Neural progenitor cell (in vitro differentiated cells): ENCODE measurements at regions not wholly inside any gene's neighbourhood (a gene's known extent, or its start where the extent isn't known, plus 50 kb on each side); places are given as distances from the start of the nearest gene placed in this dataset.
A peak's percentile ranks its signal among the peaks of the same experiment; 100 is the strongest.

Experiments used
- DNase-seq: peaks from one replicate; pipeline ENCODE4 v3.0.0-alpha.2; 2016; ENCODE audit warnings: low spot score
- H2AFZ ChIP-seq: fragments of 200-600 bp; sonication (generic); replicated peaks from 2 replicates; pipeline ENCODE4 v1.6.1; 2016; ENCODE audit warnings: antibody characterized with exemption
- H3F3A ChIP-seq: fragments of 200-600 bp; sonication (generic); 2 replicates; pipeline ENCODE4 v1.6.1; 2016; ENCODE audit warnings: antibody characterized with exemption, low read depth
- H3K27ac ChIP-seq: fragments of 200-600 bp; sonication (generic); 2 replicates; pipeline ENCODE4 v1.5.1; 2016; ENCODE audit warnings: mild to moderate bottlenecking
- H3K27me3 ChIP-seq: fragments of 200-600 bp; sonication (generic); 2 replicates; pipeline ENCODE4 v1.6.1; 2016; ENCODE audit warnings: mild to moderate bottlenecking, moderate library complexity
- H3K36me3 ChIP-seq: fragments of 200-600 bp; sonication (generic); 2 replicates; pipeline ENCODE4 v1.5.1; 2016
- H3K4me1 ChIP-seq: fragments of 200-600 bp; sonication (generic); 2 replicates; pipeline ENCODE4 v1.6.1; 2016; ENCODE audit warnings: mixed run types
- H3K4me2 ChIP-seq: fragments of 200-600 bp; sonication (generic); 2 replicates; pipeline ENCODE4 v1.6.1; 2016
- H3K4me3 ChIP-seq: fragments of 200-600 bp; sonication (generic); 2 replicates; pipeline ENCODE4 v1.5.1; 2016
- H3K79me2 ChIP-seq: fragments of 200-600 bp; sonication (generic); 2 replicates; pipeline ENCODE4 v1.6.1; 2016; ENCODE audit warnings: low read depth
- H3K9ac ChIP-seq: fragments of 200-600 bp; sonication (generic); 2 replicates; pipeline ENCODE4 v1.6.1; 2016
- H3K9me3 ChIP-seq: fragments of 200-600 bp; sonication (generic); 2 replicates; pipeline ENCODE4 v1.5.1; 2016; ENCODE audit warnings: low read depth
- H4K20me1 ChIP-seq: fragments of 200-600 bp; sonication (generic); 2 replicates; pipeline ENCODE4 v1.6.1; 2016; ENCODE audit warnings: low read depth
- H3K27ac Mint-ChIP-seq: 3 replicates; pipeline ENCODE4 v1.8.0; 2021; ENCODE audit warnings: mixed read lengths
- H3K27me3 Mint-ChIP-seq: 2 replicates; pipeline ENCODE4 v1.8.0; 2022; ENCODE audit warnings: low read depth, mild to moderate bottlenecking, inconsistent platforms, moderate library complexity, mixed read lengths; ENCODE audit not compliant: insufficient read depth
- H3K36me3 Mint-ChIP-seq: 3 replicates; pipeline ENCODE4 v1.8.0; 2021; ENCODE audit warnings: mixed read lengths
- H3K4me1 Mint-ChIP-seq: 3 replicates; pipeline ENCODE4 v1.8.0; 2021; ENCODE audit warnings: mixed read lengths
- H3K4me3 Mint-ChIP-seq: 3 replicates; pipeline ENCODE4 v1.8.0; 2021; ENCODE audit warnings: mild to moderate bottlenecking, moderate library complexity, mixed read lengths
- H3K9me3 Mint-ChIP-seq: 3 replicates; pipeline ENCODE4 v1.8.0; 2020; ENCODE audit warnings: mixed read lengths
- EZH2 ChIP-seq: fragments of 200-600 bp; sonication (generic); IDR thresholded peaks from 2 replicates; pipeline ENCODE4 v1.6.1; 2017; ENCODE audit warnings: antibody characterized with exemption, mild to moderate bottlenecking, moderate library complexity
- EZH2phosphoT487 ChIP-seq: fragments of 200-600 bp; sonication (generic); IDR thresholded peaks from 2 replicates; pipeline ENCODE4 v1.6.1; 2017; ENCODE audit warnings: antibody characterized with exemption
- TF ChIP-seq, protein P1 (sequence below): fragments of 200-600 bp; sonication (generic); IDR thresholded peaks from 2 replicates; pipeline ENCODE4 v1.5.1; 2017; ENCODE audit warnings: antibody characterized with exemption, mild to moderate bottlenecking

DNA sequence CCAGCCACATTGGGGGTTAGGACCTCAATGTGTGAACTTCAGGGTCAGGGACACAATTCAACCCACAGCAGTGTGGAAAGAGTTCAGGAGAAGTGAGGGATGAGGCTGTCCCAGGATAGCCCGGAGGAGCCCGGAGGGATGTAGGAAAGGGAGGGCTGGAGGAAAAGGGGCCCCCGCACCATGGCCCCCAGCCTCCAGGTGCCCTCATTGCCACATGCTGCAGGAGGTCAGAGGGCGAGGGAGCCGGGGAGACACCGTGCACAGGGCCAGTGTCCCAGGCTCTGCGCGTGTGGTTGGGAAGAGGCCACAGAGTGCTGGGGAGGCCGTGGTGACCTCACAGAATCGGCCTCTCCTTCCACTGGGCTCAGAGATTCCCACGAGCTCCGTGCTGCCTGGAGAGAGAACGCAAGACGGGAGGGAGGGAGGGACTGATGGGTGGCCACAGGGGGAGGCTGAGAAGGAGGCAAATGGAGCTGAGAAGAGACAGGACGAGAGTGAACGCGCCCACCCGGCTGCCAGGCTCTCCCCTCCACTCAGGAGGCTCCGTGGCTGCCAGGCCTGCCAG lies 215.1 kb downstream of the DLL1 start:
- Histone ChIP-seq H3K9me3 (peaks cover 8% of the 10 kb centered on the region), H3F3A (peaks cover 7% of the 10 kb centered on the region), H3K27ac (no peak overlapping the region), H4K20me1 (no peaks in the 10 kb centered on the region), H3K4me1 (peaks cover 8% of the 10 kb centered on the region), H3K79me2 (no peaks in the 10 kb centered on the region), H2AFZ (no peak overlapping the region), H3K27me3 (no peaks in the 10 kb centered on the region), H3K4me3 (no peak overlapping the region), H3K4me2 (no peak overlapping the region), H3K36me3 (no peaks in the 10 kb centered on the region), H3K9ac (no peak overlapping the region)
- Mint-ChIP-seq H3K4me3 (no peak overlapping the region), H3K36me3 (peaks cover 3% of the 10 kb centered on the region), H3K27ac (peak overlapping the region; percentile 50), H3K4me1 (peaks cover 19% of the 10 kb centered on the region), H3K27me3 (peaks cover 20% of the 10 kb centered on the region), H3K9me3 (peaks cover 20% of the 10 kb centered on the region)
- TF ChIP-seq EZH2, result no peak
- TF ChIP-seq, protein P1, sequence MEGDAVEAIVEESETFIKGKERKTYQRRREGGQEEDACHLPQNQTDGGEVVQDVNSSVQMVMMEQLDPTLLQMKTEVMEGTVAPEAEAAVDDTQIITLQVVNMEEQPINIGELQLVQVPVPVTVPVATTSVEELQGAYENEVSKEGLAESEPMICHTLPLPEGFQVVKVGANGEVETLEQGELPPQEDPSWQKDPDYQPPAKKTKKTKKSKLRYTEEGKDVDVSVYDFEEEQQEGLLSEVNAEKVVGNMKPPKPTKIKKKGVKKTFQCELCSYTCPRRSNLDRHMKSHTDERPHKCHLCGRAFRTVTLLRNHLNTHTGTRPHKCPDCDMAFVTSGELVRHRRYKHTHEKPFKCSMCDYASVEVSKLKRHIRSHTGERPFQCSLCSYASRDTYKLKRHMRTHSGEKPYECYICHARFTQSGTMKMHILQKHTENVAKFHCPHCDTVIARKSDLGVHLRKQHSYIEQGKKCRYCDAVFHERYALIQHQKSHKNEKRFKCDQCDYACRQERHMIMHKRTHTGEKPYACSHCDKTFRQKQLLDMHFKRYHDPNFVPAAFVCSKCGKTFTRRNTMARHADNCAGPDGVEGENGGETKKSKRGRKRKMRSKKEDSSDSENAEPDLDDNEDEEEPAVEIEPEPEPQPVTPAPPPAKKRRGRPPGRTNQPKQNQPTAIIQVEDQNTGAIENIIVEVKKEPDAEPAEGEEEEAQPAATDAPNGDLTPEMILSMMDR, result no peak
- TF ChIP-seq EZH2phosphoT487, result no peak
- no peak for DNase-seq

DNA sequence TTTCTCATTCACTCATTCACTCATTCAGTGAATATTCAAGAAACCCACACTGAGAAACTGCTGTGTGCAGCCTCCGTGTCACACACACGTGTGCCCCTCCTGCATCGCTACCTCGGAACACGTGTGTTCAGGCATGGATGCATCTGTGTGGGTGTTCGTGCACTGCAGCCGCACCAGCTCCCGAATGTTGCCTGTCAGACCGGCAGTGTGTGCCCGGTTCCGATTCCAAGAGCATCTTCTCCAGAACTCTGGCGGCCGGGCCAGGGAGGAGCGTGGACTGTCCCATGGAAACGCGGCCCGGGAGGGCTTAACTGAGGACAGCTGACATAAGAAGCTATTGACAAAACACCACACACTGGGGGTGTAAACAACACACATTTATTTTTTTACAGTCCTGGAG lies 216.0 kb downstream of the DLL1 start:
- Histone ChIP-seq H3K4me3 (no peak overlapping the region), H4K20me1 (no peaks in the 10 kb centered on the region), H3K27me3 (no peaks in the 10 kb centered on the region), H3K36me3 (no peaks in the 10 kb centered on the region), H3F3A (no peaks in the 10 kb centered on the region), H3K9me3 (peaks cover 12% of the 10 kb centered on the region), H3K9ac (no peak overlapping the region), H3K4me2 (no peak overlapping the region), H2AFZ (no peak overlapping the region), H3K79me2 (no peaks in the 10 kb centered on the region), H3K4me1 (no peaks in the 10 kb centered on the region), H3K27ac (no peak overlapping the region)
- Mint-ChIP-seq H3K36me3 (peaks cover 3% of the 10 kb centered on the region), H3K9me3 (peaks cover 20% of the 10 kb centered on the region), H3K4me1 (peaks cover 11% of the 10 kb centered on the region), H3K27me3 (peaks cover 20% of the 10 kb centered on the region), H3K4me3 (no peak overlapping the region), H3K27ac (peak overlapping the region; percentile 46)
- no peak for DNase-seq
- no peak for TF ChIP-seq EZH2phosphoT487
- TF ChIP-seq, protein P1, result no peak
- no peak for TF ChIP-seq EZH2

DNA sequence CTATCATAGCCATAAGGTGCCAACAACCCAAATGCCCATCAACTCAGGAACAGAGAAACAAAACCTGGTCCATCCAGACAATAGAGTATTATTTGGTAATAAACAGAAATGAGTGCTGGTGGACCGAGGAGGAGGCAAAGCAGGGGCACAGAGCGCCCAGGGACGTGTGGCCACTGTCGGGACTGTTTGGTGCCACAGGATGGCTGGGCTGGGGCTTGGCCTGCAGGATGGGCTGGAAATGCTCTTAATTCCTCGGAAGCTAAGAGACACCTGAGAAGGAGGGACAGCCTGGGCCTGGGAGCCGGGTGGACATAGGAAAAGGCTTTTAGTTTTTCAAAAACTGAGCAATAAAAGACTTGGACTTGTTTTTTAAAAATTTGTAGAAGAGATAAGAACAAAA lies 216.4 kb downstream of the DLL1 start:
- Histone ChIP-seq H3K27me3 (no peaks in the 10 kb centered on the region), H4K20me1 (no peaks in the 10 kb centered on the region), H3F3A (no peaks in the 10 kb centered on the region), H3K4me1 (no peaks in the 10 kb centered on the region), H3K27ac (no peak overlapping the region), H3K4me3 (no peak overlapping the region), H2AFZ (no peak overlapping the region), H3K36me3 (no peaks in the 10 kb centered on the region), H3K9me3 (peaks cover 16% of the 10 kb centered on the region), H3K9ac (no peak overlapping the region), H3K79me2 (no peaks in the 10 kb centered on the region), H3K4me2 (no peak overlapping the region)
- Mint-ChIP-seq H3K4me1 (peaks cover 8% of the 10 kb centered on the region), H3K27me3 (peaks cover 20% of the 10 kb centered on the region), H3K36me3 (peaks cover 3% of the 10 kb centered on the region), H3K4me3 (no peak overlapping the region), H3K9me3 (peaks cover 22% of the 10 kb centered on the region), H3K27ac (peak overlapping the region; percentile 46)
- TF ChIP-seq EZH2phosphoT487 (no peak), EZH2 (no peak)
- TF ChIP-seq, protein P1, result no peak
- DNase-seq, result no peak
